ENCODE measurements at regions not wholly inside any gene's neighbourhood (a gene's known extent, or its start where the extent isn't known, plus 50 kb on each side); places are given as distances from the start of the nearest gene placed in this dataset.
"Not testable (repeated sequence)": the region's sequence is repeated elsewhere in the genome, so short reads cannot be mapped to it uniquely, and the experiment has no call there.

GRCh38 chr7:92909686-92910475 is 73.5 kb upstream of the CDK6 start:
- Mint-ChIP-seq H3K9me3 (ENCODE audit: unreplicated experiment) (no peaks in the 10 kb centered on the region), H3K27ac (ENCODE audit: low read depth, unreplicated experiment) (no peak overlapping the region), H3K27me3 (ENCODE audit: insufficient read depth, unreplicated experiment) (no peaks in the 10 kb centered on the region), H3K36me3 (ENCODE audit: insufficient read depth, unreplicated experiment) (no peaks in the 10 kb centered on the region), H3K4me1 (ENCODE audit: insufficient read depth, unreplicated experiment) (peaks cover 5% of the 10 kb centered on the region), H3K4me3 (ENCODE audit: unreplicated experiment) (no peak overlapping the region)
- intact Hi-C loops (cut with micrococcal nuclease) = loop anchor here (10.0 kb wide), 1 partner anchor 135 kb away; no protein-coding TSS in a partner anchor
- TF ChIP-seq CTCF (IDR thresholded peaks at IDR 0.05; ENCODE audit: unreplicated experiment) = no peak
- CTCF ChIA-PET = interaction anchor here (0.6 kb wide), 1 partner anchor 125 kb away, joined by 3 read pairs; no protein-coding TSS in a partner anchor
- POLR2A ChIA-PET = interaction anchor here (0.5 kb wide), 1 partner anchor 65 kb away, joined by 3 read pairs; no protein-coding TSS in a partner anchor
- no TSS peak for BruUV-seq (replicated peaks)
- no peak for DNase-seq (ENCODE audit: unreplicated experiment)

DNA sequence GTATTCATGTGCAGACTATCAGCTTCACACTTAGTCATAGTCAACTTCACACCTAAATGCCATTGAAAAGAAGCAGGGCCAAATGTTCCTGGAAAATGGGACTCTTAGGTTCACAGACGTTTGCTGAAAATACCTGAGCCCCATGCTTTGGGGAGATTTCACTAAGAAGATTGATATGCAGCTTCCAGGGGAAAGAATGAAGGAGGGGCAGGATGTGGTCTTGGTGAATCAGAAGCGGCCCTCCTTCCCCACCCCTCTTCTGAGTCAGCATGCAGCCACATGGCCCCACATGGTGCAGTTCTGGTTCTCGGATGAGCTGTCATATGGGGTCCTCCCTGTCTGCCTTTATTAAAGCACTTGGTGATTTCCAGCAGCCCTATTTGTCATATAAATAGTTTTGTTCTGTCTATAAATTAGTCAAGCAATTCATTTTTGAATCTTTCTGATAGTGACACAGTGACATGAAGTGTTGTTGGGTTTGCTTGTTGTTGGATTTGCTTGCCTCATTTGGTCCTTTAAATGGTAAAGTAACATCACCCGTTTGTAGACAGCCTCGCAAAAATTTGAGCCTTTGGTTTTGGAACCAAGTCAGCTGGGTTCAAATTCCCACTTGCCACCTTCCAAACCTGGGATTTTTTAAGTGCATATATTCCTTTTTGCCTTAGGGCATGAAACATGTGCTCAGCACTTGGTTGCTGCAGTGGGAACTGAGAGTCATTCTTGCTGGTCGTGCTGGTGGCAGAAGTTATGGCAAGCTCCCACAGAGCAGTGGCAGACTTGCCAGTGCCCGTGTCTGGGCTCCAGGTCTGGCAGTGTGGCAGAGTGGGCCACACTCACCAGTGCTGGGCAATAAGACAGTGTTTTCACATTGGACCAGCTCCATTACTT is 68.1 kb upstream of the CDK6 start:
- peaks cover 8% of the 10 kb centered on the region for H3K9me3 Mint-ChIP-seq (ENCODE audit: unreplicated experiment)
- no peaks in the 10 kb centered on the region for H3K36me3 Mint-ChIP-seq (ENCODE audit: insufficient read depth, unreplicated experiment)
- H3K4me3 Mint-ChIP-seq (ENCODE audit: unreplicated experiment) = peak overlapping the region; percentile 36
- intact Hi-C loops (cut with micrococcal nuclease) = loop anchor here (1.0 to 10.0 kb wide), 3 partner anchors 68 to 140 kb away; no protein-coding TSS in a partner anchor
- peaks cover 29% of the 10 kb centered on the region for H3K4me1 Mint-ChIP-seq (ENCODE audit: insufficient read depth, unreplicated experiment)
- ChIA-PET POLR2A (interaction anchor here (0.5 to 2.8 kb wide), 10 partner anchors 11 to 328 kb away, joined by 3 to 18 read pairs (median 4); partner anchors contain the start of genes CDK6 and VPS50), CTCF (interaction anchor here (0.9 to 1.1 kb wide), 2 partner anchors 60 to 82 kb away, joined by 3 read pairs; no protein-coding TSS in a partner anchor)
- TSS peak; percentile 96 for BruUV-seq (replicated peaks)
- peak; percentile 91 for DNase-seq (ENCODE audit: unreplicated experiment)
- no peak for TF ChIP-seq CTCF (IDR thresholded peaks at IDR 0.05; ENCODE audit: unreplicated experiment)
- H3K27ac Mint-ChIP-seq (ENCODE audit: low read depth, unreplicated experiment) = peak overlapping the region; percentile 96
- no peaks in the 10 kb centered on the region for H3K27me3 Mint-ChIP-seq (ENCODE audit: insufficient read depth, unreplicated experiment)

DNA sequence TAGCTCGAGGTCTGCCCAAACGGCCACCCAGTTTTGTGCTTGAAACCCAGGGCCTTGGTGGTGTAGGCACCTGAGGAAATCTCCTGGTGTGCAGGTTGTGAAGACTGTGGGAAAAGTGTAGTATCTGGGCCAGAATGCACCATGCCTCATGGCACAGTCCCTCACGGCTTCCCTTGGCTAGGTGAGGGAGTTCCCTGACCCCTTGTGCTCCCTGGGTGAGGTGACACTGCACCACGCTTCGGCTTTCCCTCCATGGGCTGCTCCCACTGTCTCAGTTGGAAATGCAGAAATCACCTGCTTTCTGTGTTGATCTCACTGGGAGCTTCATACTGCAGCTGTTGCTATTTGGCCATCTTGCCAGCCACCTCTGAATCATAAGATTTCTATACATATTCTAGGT is 62.4 kb upstream of the CDK6 start:
- Mint-ChIP-seq H3K36me3 (ENCODE audit: insufficient read depth, unreplicated experiment) (no peaks in the 10 kb centered on the region), H3K27ac (ENCODE audit: low read depth, unreplicated experiment) (no peak overlapping the region), H3K4me1 (ENCODE audit: insufficient read depth, unreplicated experiment) (peaks cover 14% of the 10 kb centered on the region), H3K4me3 (ENCODE audit: unreplicated experiment) (no peak overlapping the region), H3K9me3 (ENCODE audit: unreplicated experiment) (peaks cover 19% of the 10 kb centered on the region), H3K27me3 (ENCODE audit: insufficient read depth, unreplicated experiment) (no peaks in the 10 kb centered on the region)
- ChIA-PET CTCF (interaction anchor here (0.5 to 1.1 kb wide), 3 partner anchors 12 to 139 kb away, joined by 3 to 4 read pairs (median 4); no protein-coding TSS in a partner anchor), POLR2A (no interaction called here)
- BruUV-seq (replicated peaks) = no TSS peak
- no peak for DNase-seq (ENCODE audit: unreplicated experiment)
- intact Hi-C loops (cut with micrococcal nuclease) = no loop called here
- TF ChIP-seq CTCF (IDR thresholded peaks at IDR 0.05; ENCODE audit: unreplicated experiment) = no peak

DNA sequence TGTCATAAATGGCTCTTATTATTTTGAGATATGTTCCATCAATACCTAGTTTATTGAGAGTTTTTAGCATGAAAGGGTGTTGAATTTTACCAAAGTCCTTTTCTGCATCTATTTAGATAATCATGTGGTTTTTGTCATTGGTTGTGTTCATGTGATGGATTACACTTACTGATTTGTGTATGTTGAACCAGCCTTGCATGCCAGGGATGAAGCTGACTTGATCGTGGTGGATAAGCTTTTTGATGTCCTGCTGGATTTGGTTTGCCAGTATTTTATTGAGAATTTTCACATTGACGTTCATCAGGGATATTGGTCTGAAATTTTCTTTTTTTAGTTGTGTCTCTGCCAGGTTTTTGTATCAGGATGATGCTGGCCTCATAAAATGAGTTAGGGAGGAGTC is 58.5 kb upstream of the CDK6 start:
- H3K4me3 Mint-ChIP-seq (ENCODE audit: unreplicated experiment); H3K27ac Mint-ChIP-seq (ENCODE audit: low read depth, unreplicated experiment); CTCF ChIA-PET; DNase-seq (ENCODE audit: unreplicated experiment); H3K27me3 Mint-ChIP-seq (ENCODE audit: insufficient read depth, unreplicated experiment); H3K36me3 Mint-ChIP-seq (ENCODE audit: insufficient read depth, unreplicated experiment); intact Hi-C loops (cut with micrococcal nuclease); BruUV-seq (replicated peaks); POLR2A ChIA-PET; H3K4me1 Mint-ChIP-seq (ENCODE audit: insufficient read depth, unreplicated experiment): not testable (repeated sequence)
- H3K9me3 Mint-ChIP-seq (ENCODE audit: unreplicated experiment) = peaks cover 18% of the 10 kb centered on the region

Data from MCF 10A (cell line).